C4-2B (cell line): ENCODE measurements at regions not wholly inside any gene's neighbourhood (a gene's known extent, or its start where the extent isn't known, plus 50 kb on each side); places are given as distances from the start of the nearest gene placed in this dataset.

ENCODE experiments used
- ZFX ChIP-seq: fragments of 450-650 bp; IDR thresholded peaks from 2 replicates; pipeline ENCODE4 v1.6.1; 2017
- TF ChIP-seq, protein P1 (sequence below): fragments of 450-650 bp; conservative IDR thresholded peaks from 2 replicates; pipeline ENCODE4 v1.5.1; 2017; ENCODE audit warnings: mild to moderate bottlenecking

DNA sequence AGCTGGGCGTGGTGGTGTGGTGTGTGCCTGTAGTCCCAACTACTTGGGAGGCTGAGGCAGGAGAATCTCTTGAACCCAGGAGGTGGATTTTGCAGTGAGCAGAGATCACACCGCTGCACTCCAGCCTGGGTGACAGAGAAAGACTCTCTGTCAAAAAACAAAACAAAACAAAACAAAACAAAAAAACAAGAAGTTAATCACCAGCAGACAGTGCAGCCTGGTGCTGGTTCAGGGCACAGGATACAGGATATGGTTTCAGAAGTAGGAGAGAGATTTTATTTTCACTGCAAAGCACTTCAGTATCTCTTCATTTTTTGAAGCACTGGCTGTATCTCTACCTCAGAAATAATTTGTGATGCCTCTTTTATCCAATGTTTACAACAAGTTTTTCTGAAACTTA is 1222.9 kb upstream of the PRKX start:
- TF ChIP-seq, protein P1, sequence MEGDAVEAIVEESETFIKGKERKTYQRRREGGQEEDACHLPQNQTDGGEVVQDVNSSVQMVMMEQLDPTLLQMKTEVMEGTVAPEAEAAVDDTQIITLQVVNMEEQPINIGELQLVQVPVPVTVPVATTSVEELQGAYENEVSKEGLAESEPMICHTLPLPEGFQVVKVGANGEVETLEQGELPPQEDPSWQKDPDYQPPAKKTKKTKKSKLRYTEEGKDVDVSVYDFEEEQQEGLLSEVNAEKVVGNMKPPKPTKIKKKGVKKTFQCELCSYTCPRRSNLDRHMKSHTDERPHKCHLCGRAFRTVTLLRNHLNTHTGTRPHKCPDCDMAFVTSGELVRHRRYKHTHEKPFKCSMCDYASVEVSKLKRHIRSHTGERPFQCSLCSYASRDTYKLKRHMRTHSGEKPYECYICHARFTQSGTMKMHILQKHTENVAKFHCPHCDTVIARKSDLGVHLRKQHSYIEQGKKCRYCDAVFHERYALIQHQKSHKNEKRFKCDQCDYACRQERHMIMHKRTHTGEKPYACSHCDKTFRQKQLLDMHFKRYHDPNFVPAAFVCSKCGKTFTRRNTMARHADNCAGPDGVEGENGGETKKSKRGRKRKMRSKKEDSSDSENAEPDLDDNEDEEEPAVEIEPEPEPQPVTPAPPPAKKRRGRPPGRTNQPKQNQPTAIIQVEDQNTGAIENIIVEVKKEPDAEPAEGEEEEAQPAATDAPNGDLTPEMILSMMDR, result no peak
- TF ChIP-seq ZFX, result no peak
